BE2C (cell line): ENCODE measurements at regions not wholly inside any gene's neighbourhood (a gene's known extent, or its start where the extent isn't known, plus 50 kb on each side); places are given as distances from the start of the nearest gene placed in this dataset.

ENCODE experiments used
- DNase-seq: peaks from one replicate; pipeline ENCODE4 v3.0.0-alpha.2; 2020
- H3K27me3 ChIP-seq: fragments of 250-450 bp; sonication (Bioruptor Pico); 2 replicates; pipeline ENCODE4 v1.5.1; 2020; ENCODE audit warnings: mild to moderate bottlenecking
- H3K36me3 ChIP-seq: fragments of 250-450 bp; sonication (Bioruptor Pico); 2 replicates; pipeline ENCODE4 v1.5.1; 2020; ENCODE audit warnings: mild to moderate bottlenecking
- H3K4me1 ChIP-seq: fragments of 250-450 bp; sonication (Bioruptor Pico); 2 replicates; pipeline ENCODE4 v1.5.1; 2020
- H3K4me3 ChIP-seq: 2 replicates; pipeline ENCODE4 v1.5.1; 2011; ENCODE audit warnings: low read depth, low read length
- H3K9me3 ChIP-seq: fragments of 250-450 bp; sonication (Bioruptor Pico); 2 replicates; pipeline ENCODE4 v1.5.1; 2020
- TF ChIP-seq, protein P1 (sequence below): IDR thresholded peaks from 2 replicates; pipeline ENCODE4 v1.5.1; 2012; ENCODE audit warnings: mild to moderate bottlenecking, low read depth, low read length

DNA sequence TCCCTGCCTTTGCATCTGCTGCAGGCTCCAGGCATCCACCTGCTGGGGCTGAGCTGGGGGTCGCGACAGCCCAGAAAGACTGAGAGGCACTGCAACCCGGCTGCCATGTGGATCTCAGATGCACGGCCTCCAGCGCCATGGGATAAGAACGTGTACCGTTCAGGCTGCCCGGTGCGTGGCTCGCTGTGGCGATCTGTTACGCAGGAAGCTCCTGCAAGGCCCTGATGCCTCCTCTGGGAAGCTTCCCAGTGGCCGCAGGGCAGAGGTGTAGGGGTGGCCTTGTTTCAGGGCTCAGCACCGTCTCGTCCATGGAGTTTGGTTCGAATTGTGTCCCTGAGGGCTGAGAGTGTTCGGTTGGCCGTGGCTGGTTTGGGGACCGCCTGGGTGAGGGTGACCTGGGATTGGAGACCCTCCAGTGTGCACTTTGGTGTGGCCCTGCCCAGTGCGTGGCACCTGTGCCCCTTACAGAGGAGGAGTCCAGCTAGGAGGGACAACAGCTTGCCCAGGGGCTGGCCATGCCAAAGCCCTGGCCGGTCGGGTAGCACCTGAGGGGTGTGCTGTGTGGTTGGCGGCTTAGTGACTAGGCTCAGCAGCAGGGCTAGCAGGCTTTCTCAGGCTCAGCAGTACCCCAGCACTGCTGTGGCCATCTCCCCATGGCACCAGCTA, 1184.5 kb downstream of the BRD1 start:
- peaks cover 5% of the 10 kb centered on the region; the same call in 1 of the 2 replicates for H3K9me3 ChIP-seq
- H3K27me3 ChIP-seq, result no peaks in the 10 kb centered on the region
- TF ChIP-seq, protein P1, sequence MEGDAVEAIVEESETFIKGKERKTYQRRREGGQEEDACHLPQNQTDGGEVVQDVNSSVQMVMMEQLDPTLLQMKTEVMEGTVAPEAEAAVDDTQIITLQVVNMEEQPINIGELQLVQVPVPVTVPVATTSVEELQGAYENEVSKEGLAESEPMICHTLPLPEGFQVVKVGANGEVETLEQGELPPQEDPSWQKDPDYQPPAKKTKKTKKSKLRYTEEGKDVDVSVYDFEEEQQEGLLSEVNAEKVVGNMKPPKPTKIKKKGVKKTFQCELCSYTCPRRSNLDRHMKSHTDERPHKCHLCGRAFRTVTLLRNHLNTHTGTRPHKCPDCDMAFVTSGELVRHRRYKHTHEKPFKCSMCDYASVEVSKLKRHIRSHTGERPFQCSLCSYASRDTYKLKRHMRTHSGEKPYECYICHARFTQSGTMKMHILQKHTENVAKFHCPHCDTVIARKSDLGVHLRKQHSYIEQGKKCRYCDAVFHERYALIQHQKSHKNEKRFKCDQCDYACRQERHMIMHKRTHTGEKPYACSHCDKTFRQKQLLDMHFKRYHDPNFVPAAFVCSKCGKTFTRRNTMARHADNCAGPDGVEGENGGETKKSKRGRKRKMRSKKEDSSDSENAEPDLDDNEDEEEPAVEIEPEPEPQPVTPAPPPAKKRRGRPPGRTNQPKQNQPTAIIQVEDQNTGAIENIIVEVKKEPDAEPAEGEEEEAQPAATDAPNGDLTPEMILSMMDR, result no peak
- no peaks in the 10 kb centered on the region for H3K36me3 ChIP-seq
- no peak overlapping the region for H3K4me3 ChIP-seq
- no peak for DNase-seq
- no peaks in the 10 kb centered on the region for H3K4me1 ChIP-seq

DNA sequence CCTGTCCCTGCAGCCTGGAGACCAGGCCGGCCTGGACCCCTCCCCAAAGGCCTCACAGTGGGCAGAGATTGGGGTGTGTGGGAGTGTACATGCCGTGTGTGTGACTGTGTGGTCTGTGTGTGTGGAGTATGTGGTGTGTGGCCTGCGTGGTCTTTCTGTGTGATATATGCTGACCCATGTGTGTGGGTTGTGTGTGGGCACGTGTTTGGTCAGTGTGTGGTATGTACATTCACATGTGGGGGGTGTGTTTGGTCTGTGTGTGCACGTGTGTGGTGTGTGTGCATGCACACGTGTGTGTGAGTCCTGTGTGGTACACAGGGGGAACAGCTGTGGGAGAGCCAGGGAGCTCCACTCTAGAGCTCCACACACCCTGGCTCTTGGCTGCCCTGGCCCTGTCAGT, 1185.1 kb downstream of the BRD1 start:
- no peak overlapping the region for H3K4me3 ChIP-seq
- peaks cover 5% of the 10 kb centered on the region; the same call in 1 of the 2 replicates for H3K9me3 ChIP-seq
- no peaks in the 10 kb centered on the region for H3K27me3 ChIP-seq
- no peaks in the 10 kb centered on the region for H3K36me3 ChIP-seq
- H3K4me1 ChIP-seq, result no peaks in the 10 kb centered on the region
- no peak for DNase-seq
- TF ChIP-seq, protein P1, result no peak

DNA sequence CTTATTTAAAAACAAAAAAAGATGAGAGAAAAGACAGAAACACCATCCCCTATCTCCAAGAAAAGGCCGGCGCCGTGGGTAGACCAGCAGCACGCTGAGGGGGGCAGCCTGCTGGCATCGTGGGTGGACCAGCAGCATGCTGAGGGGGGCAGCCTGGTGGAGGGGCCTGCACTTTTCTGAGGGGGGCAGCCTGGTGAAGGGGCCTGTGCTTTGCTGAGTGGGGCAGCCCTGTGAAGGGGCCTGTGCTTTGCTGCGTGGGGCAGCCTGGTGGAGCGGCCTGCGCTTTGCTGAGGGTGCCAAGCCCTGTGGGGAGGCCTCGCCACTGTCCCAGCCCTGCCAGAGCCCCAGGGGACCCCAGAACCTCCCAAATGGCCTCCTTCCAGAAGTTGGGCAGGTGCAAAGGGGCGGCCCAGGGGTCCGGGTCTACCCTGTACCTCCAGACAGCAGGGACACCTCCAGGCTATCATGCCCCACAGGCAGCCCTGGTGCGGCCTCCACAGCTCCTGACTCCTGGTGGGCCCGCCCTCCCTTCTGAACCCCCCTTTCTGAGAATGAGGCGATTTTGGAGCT, 1185.7 kb downstream of the BRD1 start:
- TF ChIP-seq, protein P1, result no peak
- Histone ChIP-seq H3K4me3 (no peak overlapping the region), H3K27me3 (no peaks in the 10 kb centered on the region), H3K4me1 (no peaks in the 10 kb centered on the region), H3K36me3 (no peaks in the 10 kb centered on the region), H3K9me3 (peaks cover 5% of the 10 kb centered on the region; the same call in 1 of the 2 replicates)
- no peak for DNase-seq

DNA sequence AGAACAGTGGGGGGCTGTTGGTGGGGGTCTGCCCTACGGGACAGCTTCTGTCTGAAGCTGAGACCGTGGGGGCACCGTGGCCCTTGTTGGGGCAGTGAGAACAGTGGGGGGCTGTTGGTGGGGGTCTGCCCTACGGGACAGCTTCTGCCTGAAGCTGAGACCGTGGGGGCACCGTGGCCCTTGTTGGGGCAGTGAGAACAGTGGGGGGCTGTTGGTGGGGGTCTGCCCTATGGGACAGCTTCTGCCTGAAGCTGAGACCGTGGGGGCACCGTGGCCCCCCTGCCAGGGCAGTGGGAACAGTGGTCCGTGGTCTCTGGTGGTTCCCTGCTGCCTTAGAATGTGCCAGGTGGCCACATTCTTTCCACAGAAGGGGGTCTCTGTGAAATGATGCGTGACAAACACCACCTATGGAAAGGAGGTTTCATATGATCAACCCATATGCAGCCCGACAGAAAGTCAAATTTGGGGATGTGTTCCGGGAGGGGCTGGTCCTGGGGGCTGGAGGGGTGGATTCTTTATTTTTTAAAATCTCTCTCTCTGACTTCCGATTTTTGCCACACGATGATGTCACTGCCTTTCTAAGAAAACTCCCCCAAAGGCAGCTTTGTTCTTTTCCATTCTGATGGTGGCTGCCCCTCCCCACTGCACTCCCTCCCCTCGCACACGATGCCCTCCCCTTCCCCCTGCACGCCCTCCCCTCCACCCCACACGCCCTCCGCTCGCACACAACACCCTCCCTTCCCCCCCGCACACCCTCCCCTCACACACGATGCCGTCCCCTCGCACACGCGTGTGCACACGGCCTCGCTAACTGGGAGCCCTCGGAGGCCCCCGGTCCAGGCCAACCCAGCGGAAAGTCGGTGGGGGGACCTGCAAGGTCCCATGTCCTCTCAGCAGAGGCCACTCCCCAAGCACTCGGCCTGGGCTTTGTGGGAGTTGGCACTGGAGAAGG, 1186.5 kb downstream of the BRD1 start:
- H3K9me3 ChIP-seq, result peaks cover 5% of the 10 kb centered on the region; the same call in 1 of the 2 replicates
- no peaks in the 10 kb centered on the region for H3K36me3 ChIP-seq
- H3K4me1 ChIP-seq, result no peaks in the 10 kb centered on the region
- no peaks in the 10 kb centered on the region for H3K27me3 ChIP-seq
- TF ChIP-seq, protein P1, result no peak
- no peak for DNase-seq
- no peak overlapping the region for H3K4me3 ChIP-seq

DNA sequence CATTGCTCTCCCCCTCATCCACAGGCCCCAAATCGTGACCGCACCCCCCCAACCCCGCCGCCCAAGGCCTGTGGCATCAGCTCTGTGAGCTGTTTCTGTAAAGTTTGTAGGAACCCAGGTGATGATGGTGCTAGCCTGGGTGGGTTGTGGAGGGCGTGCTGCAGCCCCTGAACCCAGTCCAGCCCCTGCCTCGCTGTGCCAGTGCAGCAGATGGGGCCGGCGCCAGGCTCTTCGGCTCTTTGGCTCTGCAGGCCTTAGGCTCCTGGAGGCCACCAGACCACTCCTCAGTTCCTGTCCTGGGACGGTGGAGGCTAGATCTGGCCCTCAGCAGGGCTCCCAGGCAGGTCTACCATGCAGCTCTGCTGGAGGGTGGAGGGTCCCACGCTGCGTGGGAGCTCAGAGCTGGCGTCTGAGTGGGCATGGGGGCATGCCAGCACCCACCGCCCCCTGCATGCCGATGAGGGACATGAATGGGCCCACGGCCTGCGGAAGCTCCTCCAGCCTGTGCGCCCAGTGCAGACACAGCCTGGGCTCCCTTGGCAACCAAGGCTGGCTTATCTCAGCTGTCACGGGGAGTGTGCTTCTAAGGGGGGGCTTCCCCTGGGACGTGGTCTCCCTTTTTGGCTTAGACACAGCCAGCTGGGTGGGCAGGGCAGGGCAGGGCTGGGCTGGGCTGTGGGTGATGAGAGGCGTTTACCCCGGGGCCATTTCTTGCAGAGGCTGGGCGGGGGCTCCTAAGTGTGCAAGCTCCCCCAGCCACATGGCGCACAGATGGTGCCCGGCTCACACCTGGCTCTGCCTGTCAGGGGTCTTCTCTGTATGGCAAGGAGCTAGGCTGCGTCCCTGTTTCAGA, 1187.6 kb downstream of the BRD1 start:
- H3K4me1 ChIP-seq, result no peaks in the 10 kb centered on the region
- no peak for DNase-seq
- peaks cover 5% of the 10 kb centered on the region; the same call in 1 of the 2 replicates for H3K9me3 ChIP-seq
- H3K27me3 ChIP-seq, result no peaks in the 10 kb centered on the region
- no peak overlapping the region for H3K4me3 ChIP-seq
- no peaks in the 10 kb centered on the region for H3K36me3 ChIP-seq
- TF ChIP-seq, protein P1, result no peak
